Thoracic aorta (tissue), 2 donors: ENCODE measurements at regions not wholly inside any gene's neighbourhood (a gene's known extent, or its start where the extent isn't known, plus 50 kb on each side); places are given as distances from the start of the nearest gene placed in this dataset.
A peak's percentile ranks its signal among the peaks of the same experiment; 100 is the strongest.

ENCODE experiments used
- ATAC-seq: fragments of 150-250 bp; one replicate; pipeline ENCODE4 v1.8.0; 2017; ENCODE audit warnings: low read depth; ENCODE audit not compliant: insufficient number of reproducible peaks, low FRiP score
- DNase-seq: peaks from one replicate; pipeline ENCODE4 v3.0.0-alpha.2; 2020; ENCODE audit warnings: low spot score
- H3K27ac ChIP-seq, 2 donors: fragments of 200-600 bp; sonication (generic); 1 replicate in 1 of 2; 2 replicates in 1 of 2; pipeline ENCODE4 v1.5.1; 2016; ENCODE audit warnings: mild to moderate bottlenecking in 2 of 2, moderate library complexity in 2 of 2
- H3K27me3 ChIP-seq: fragments of 200-600 bp; sonication (generic); replicated peaks from 2 replicates; pipeline ENCODE4 v1.6.0; 2016; ENCODE audit warnings: mild to moderate bottlenecking; ENCODE audit not compliant: insufficient read depth
- H3K36me3 ChIP-seq: fragments of 200-600 bp; sonication (generic); one replicate; pipeline ENCODE4 v1.5.1; 2016
- H3K4me1 ChIP-seq, 2 donors: fragments of 200-600 bp; sonication (generic); 1 replicate in 1 of 2; 2 replicates in 1 of 2; pipeline versions ENCODE4 v1.5.1 to v1.6.0; 2016; ENCODE audit warnings: low read depth in 2 of 2, mild to moderate bottlenecking in 1 of 2; ENCODE audit not compliant: control insufficient read depth in 1 of 2
- H3K4me3 ChIP-seq: fragments of 200-600 bp; sonication (generic); 2 replicates; pipeline ENCODE4 v1.5.1; 2016; ENCODE audit warnings: mild to moderate bottlenecking
- H3K9me3 ChIP-seq: fragments of 200-600 bp; sonication (generic); 2 replicates; pipeline ENCODE4 v1.5.1; 2016
- CTCF ChIP-seq: fragments of 200-600 bp; sonication (generic); IDR thresholded peaks from one replicate; pipeline ENCODE4 v1.5.1; 2019; ENCODE audit warnings: antibody characterized with exemption

- DNase-seq (no peak), ATAC-seq (no peak)
- Histone ChIP-seq H3K27ac (peak overlapping the region; percentile 11 to 36), H3K9me3 (no peaks in the 10 kb centered on the region), H3K4me1 (peaks cover 15 to 36% of the 10 kb centered on the region in 2 donors), H3K4me3 (peak overlapping the region; percentile 90), H3K27me3 (peaks cover 21% of the 10 kb centered on the region), H3K36me3 (no peaks in the 10 kb centered on the region)
- TF ChIP-seq CTCF = no peak
These were observed 90.7 kb upstream of the PRDM1 start for GRCh38 chr6:105995391-105995865.

DNA sequence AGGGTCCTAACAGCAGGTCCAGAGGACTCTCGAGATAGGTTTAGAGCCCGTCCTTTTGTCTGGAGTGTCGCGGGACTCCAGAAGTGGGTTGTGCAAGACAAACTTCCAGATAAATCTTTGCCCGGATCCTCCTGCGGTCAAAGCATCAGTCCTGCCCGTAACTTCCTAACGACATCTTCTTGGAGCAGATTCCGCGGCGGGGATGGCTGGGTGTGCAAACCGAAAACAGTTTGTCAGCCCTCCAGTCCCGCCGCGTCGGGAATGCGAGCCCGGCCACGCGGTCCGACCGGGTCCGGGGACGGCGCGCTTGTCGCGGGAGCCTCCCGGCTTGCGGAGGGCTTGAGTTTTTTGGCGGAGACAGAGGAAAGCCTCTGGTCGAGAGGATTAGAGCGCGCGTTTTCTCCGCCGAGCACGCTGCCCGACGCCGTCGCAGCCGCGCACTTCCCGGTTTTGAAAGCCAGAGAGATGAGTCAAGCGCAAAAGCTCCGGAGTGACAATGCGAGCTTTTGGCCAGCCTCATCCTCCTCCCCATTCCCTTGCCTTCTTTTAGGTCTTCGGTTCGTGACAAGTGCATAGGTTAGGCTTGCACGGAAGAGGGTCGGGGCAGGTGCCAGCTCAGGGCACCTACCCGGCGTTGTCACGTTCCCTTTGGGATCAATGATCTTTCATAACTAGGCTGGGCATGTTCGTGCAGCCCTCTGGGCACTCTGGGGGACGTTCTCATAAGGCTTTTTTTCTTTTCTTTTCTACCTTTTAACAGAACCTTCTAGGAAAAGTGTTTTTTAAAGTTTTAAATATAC lies 91.3 kb upstream of the PRDM1 start:
- DNase-seq (no peak), ATAC-seq (peak; percentile 33)

DNA sequence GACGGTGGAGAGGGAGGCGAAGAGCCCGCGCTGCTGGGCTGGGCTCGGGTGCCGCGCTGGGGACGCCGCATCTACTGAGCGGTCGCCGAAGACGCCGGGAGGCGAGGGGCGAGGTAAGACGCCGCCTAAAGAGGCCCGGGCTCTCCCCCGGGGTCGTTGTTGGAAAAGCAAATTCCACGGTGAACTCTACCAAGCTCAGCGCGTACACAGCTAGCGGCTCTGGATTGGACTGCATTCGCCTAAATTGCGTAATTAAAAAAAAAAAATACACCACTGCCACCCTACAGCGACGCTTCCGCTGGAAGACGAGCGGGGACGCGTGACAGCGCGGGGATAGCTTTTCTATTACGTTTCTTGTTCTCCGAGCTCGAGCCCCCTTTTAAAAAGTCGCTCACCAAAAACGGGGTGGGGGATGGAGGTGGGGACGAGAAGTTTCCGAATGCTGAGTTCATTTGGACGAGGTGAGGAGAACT lies 92.0 kb upstream of the PRDM1 start:
- Histone ChIP-seq H3K4me1 (peaks cover 15 to 36% of the 10 kb centered on the region in 2 donors), H3K4me3 (peak overlapping the region; percentile 90), H3K36me3 (no peaks in the 10 kb centered on the region), H3K27ac (peak overlapping the region; percentile 8 to 36), H3K9me3 (no peaks in the 10 kb centered on the region), H3K27me3 (peaks cover 21% of the 10 kb centered on the region)
- ATAC-seq = peak; percentile 27
- no peak for TF ChIP-seq CTCF
- DNase-seq = no peak

More for the DNA sequence above, 91.3 kb upstream of the PRDM1 start:
- H3K9me3 ChIP-seq = no peaks in the 10 kb centered on the region
- H3K27ac ChIP-seq = peak overlapping the region; percentile 11 to 36
- no peaks in the 10 kb centered on the region for H3K36me3 ChIP-seq
- H3K27me3 ChIP-seq = peaks cover 21% of the 10 kb centered on the region
- peaks cover 15 to 36% of the 10 kb centered on the region in 2 donors for H3K4me1 ChIP-seq
- H3K4me3 ChIP-seq = peak overlapping the region; percentile 90
- no peak for TF ChIP-seq CTCF

DNA sequence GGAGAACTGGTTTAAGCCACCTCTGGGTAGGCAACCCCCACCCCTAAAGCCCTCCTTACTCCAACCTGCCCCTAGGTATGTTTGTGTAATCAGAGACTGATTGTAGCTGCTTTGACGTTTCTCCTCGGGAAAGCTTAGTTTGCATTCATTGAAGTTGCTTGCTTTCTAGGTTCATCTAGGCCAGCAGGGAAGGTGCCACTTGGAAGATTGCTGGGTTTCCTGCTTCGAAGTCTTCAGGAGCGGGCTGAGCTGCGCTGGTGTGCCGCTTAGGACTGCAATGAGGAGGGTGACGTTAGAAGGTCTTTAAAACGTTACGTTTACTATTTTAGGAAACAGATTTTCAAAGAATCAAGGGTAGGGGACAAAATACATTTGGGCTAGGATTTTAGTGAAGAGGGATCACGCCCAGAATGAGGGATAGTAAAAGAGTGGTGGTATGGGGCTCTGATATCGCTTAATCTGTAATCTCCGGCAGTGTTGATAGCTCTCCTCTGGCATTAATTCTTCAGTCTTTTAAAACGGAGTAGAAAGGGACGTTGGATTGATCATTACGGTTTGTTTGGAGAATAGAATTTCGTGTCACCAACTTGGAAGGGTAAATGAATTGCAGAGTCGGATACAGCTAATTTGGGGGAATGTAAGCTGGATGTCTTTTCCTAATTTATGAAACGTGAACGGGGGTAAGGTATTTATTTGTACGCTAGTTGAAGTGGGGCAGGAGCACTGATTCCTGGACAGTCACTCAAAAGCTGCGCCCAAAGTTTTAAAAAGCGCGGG lies 92.6 kb upstream of the PRDM1 start:
- Histone ChIP-seq H3K9me3 (no peaks in the 10 kb centered on the region), H3K36me3 (no peaks in the 10 kb centered on the region), H3K4me3 (peak overlapping the region; percentile 90), H3K27ac (peak overlapping the region; percentile 8 to 36), H3K27me3 (peaks cover 21% of the 10 kb centered on the region), H3K4me1 (peaks cover 15 to 36% of the 10 kb centered on the region in 2 donors)
- no peak for ATAC-seq
- no peak for DNase-seq
- no peak for TF ChIP-seq CTCF
